PC-9 (cell line): ENCODE measurements at regions not wholly inside any gene's neighbourhood (a gene's known extent, or its start where the extent isn't known, plus 50 kb on each side); places are given as distances from the start of the nearest gene placed in this dataset.

ENCODE experiments used
- BruUV-seq: library from RNA; stranded (reverse); fragments of 400-500 nt; replicated peaks from 2 replicates; lab custom pipeline; 2021; lab: Mats Ljungman, UMichigan
- CTCF ChIA-PET: fragments of 300-600 bp; sonication (Branson Sonifier 250); formaldehyde crosslinking; loops from one replicate; lab custom pipeline; 2022; ENCODE audit warnings: antibody characterized with exemption; lab: Charles Lee
- POLR2A ChIA-PET: fragments of 300-600 bp; sonication (Branson Sonifier 250); formaldehyde crosslinking; loops from one replicate; lab custom pipeline; 2022; ENCODE audit warnings: antibody characterized with exemption; ENCODE audit not compliant: unreplicated experiment; lab: Charles Lee
- DNase-seq, 2 experiments: peaks; one replicate each; pipeline versions ENCODE4 v3.0.0 to v3.0.0-alpha.2; 2015 to 2022; ENCODE audit warnings: mixed read lengths in 1 of 2
- H2AFZ ChIP-seq: fragments of 200-600 bp; sonication (generic); 2 replicates; pipeline ENCODE4 v1.8.1; 2017; ENCODE audit warnings: antibody characterized with exemption
- H3F3A ChIP-seq: fragments of 200-600 bp; sonication (generic); 2 replicates; pipeline ENCODE4 v1.8.1; 2017; ENCODE audit warnings: antibody characterized with exemption, mild to moderate bottlenecking, low read depth; ENCODE audit not compliant: insufficient read depth
- H3K27ac ChIP-seq: fragments of 200-600 bp; sonication (generic); 2 replicates; pipeline ENCODE4 v1.6.1; 2016; ENCODE audit warnings: mixed run types
- H3K27me3 ChIP-seq: fragments of 200-600 bp; sonication (generic); 2 replicates; pipeline ENCODE4 v1.6.1; 2016; ENCODE audit warnings: low read depth, mixed run types; ENCODE audit not compliant: insufficient read depth
- H3K36me3 ChIP-seq: fragments of 200-600 bp; sonication (generic); 2 replicates; pipeline ENCODE4 v1.6.1; 2016; ENCODE audit warnings: low read depth, mixed run types
- H3K4me1 ChIP-seq: fragments of 200-600 bp; sonication (generic); replicated peaks from 2 replicates; pipeline ENCODE4 v1.6.1; 2016; ENCODE audit warnings: mixed run types; ENCODE audit not compliant: insufficient read depth
- H3K4me2 ChIP-seq: fragments of 200-600 bp; sonication (generic); 2 replicates; pipeline ENCODE4 v1.6.1; 2017; ENCODE audit warnings: mixed run types
- H3K4me3 ChIP-seq: fragments of 200-600 bp; sonication (generic); 2 replicates; pipeline ENCODE4 v1.6.1; 2016; ENCODE audit warnings: mixed run types
- H3K79me2 ChIP-seq: fragments of 200-600 bp; sonication (generic); 2 replicates; pipeline ENCODE4 v1.6.1; 2017; ENCODE audit warnings: low read depth, mixed run types
- H3K9me2 ChIP-seq: fragments of 200-600 bp; sonication (generic); 2 replicates; pipeline ENCODE4 v1.8.1; 2017; ENCODE audit warnings: mild to moderate bottlenecking; ENCODE audit not compliant: insufficient read depth
- H3K9me3 ChIP-seq: fragments of 200-600 bp; sonication (generic); 2 replicates; pipeline ENCODE4 v1.8.1; 2016; ENCODE audit warnings: low read depth; ENCODE audit not compliant: insufficient read depth
- H4K20me1 ChIP-seq: fragments of 200-600 bp; sonication (generic); 2 replicates; pipeline ENCODE4 v1.8.1; 2017; ENCODE audit not compliant: insufficient read depth
- EZH2 ChIP-seq: fragments of 200-600 bp; sonication (generic); IDR thresholded peaks from 2 replicates; pipeline ENCODE4 v1.8.0; 2017; ENCODE audit warnings: antibody characterized with exemption, low read depth
- intact Hi-C: fragments of 100-400 bp; cut with micrococcal nuclease; formaldehyde crosslinking; loops from one replicate; pipeline ENCODE4 v1.10.0; 2022; ENCODE audit not compliant: unreplicated experiment
- TF ChIP-seq, protein P1 (sequence below): fragments of 200-600 bp; sonication (generic); conservative IDR thresholded peaks from 2 replicates; pipeline ENCODE4 v1.6.1; 2017; ENCODE audit warnings: mixed run types, antibody characterized with exemption, mild to moderate bottlenecking, moderate library complexity

DNA sequence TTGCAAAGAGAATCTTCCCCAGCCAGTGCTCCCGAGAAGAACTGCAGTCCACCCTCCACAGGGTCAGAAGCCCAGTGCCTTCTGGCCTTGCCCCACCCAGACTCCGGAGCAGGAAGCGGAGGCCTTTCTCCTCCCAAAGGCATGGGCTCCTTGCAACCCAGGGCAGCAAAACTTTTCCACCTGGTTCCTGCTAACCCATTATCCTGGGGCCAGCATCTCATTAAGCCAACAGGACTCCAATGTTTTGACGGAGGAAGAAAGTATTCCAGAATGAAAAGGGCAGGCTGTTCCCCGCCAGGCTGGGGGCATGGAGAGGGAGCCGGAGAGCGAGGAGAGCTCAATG is 88.1 kb downstream of the RTL6 start:
- Histone ChIP-seq H3K27me3 (peaks cover 4% of the 10 kb centered on the region; the same call in 1 of the 2 replicates), H3K36me3 (no peaks in the 10 kb centered on the region), H3K4me3 (no peak overlapping the region), H3K27ac (no peak overlapping the region), H3F3A (no peaks in the 10 kb centered on the region), H3K4me2 (no peak overlapping the region), H3K79me2 (no peaks in the 10 kb centered on the region), H2AFZ (no peak overlapping the region), H3K9me2 (no peaks in the 10 kb centered on the region), H3K9me3 (no peaks in the 10 kb centered on the region), H4K20me1 (no peaks in the 10 kb centered on the region), H3K4me1 (no peaks in the 10 kb centered on the region)
- no TSS peak for BruUV-seq
- intact Hi-C loops, result no loop called here
- DNase-seq, result no peak
- no peak for TF ChIP-seq EZH2
- TF ChIP-seq, protein P1, sequence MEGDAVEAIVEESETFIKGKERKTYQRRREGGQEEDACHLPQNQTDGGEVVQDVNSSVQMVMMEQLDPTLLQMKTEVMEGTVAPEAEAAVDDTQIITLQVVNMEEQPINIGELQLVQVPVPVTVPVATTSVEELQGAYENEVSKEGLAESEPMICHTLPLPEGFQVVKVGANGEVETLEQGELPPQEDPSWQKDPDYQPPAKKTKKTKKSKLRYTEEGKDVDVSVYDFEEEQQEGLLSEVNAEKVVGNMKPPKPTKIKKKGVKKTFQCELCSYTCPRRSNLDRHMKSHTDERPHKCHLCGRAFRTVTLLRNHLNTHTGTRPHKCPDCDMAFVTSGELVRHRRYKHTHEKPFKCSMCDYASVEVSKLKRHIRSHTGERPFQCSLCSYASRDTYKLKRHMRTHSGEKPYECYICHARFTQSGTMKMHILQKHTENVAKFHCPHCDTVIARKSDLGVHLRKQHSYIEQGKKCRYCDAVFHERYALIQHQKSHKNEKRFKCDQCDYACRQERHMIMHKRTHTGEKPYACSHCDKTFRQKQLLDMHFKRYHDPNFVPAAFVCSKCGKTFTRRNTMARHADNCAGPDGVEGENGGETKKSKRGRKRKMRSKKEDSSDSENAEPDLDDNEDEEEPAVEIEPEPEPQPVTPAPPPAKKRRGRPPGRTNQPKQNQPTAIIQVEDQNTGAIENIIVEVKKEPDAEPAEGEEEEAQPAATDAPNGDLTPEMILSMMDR, result no peak
- POLR2A ChIA-PET, result no interaction called here
- CTCF ChIA-PET, result no interaction called here

DNA sequence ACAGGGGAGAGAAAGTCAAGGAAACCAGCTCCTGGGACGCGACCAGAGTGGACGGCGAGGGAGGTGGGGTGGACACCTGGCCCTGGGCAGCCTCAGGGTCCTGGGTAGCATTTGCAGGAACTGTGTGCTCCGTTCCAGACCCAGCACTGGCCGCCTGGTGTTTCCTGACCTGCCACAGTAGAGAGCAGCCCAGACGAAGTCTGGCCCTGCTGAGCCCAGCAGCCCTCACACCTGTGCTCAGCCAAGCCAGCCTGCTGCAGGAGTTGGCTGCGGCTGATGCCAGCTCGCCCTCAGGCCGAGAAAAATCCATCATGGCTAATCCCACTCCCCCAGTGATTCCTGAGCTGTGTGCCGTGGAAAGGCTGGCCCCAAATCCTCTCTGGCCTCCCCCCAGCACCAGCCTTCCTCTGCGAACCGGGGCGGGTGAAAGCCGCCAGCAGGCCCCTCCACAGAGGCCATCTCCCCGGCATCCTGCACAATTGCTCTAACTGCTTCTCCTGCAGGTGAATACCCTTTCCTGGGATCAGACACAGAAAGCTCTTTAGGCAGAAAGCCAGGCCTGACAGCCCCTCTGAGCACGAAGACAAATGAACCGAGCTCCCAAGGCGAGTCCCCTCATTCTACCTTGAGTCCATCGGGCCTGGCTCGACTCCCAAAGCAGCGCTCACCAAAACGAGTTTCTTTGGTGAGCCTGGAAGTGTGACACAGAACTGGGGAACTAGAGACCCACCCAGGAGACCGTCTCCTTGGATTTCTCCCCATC is 88.6 kb downstream of the RTL6 start:
- Histone ChIP-seq H3K4me3 (no peak overlapping the region), H3K9me2 (no peaks in the 10 kb centered on the region), H2AFZ (no peak overlapping the region), H3F3A (no peaks in the 10 kb centered on the region), H3K79me2 (no peaks in the 10 kb centered on the region), H3K27me3 (peaks cover 4% of the 10 kb centered on the region; the same call in 1 of the 2 replicates), H3K4me1 (no peaks in the 10 kb centered on the region), H3K4me2 (no peak overlapping the region), H3K27ac (no peak overlapping the region), H3K9me3 (no peaks in the 10 kb centered on the region), H4K20me1 (no peaks in the 10 kb centered on the region), H3K36me3 (no peaks in the 10 kb centered on the region)
- ChIA-PET CTCF (no interaction called here), POLR2A (interaction anchor here (0.6 kb wide), 1 partner anchor 103 kb away, joined by 3 read pairs; no protein-coding TSS in a partner anchor)
- no peak for TF ChIP-seq EZH2
- TF ChIP-seq, protein P1, result no peak
- BruUV-seq, result no TSS peak
- DNase-seq, result no peak
- intact Hi-C loops, result no loop called here

DNA sequence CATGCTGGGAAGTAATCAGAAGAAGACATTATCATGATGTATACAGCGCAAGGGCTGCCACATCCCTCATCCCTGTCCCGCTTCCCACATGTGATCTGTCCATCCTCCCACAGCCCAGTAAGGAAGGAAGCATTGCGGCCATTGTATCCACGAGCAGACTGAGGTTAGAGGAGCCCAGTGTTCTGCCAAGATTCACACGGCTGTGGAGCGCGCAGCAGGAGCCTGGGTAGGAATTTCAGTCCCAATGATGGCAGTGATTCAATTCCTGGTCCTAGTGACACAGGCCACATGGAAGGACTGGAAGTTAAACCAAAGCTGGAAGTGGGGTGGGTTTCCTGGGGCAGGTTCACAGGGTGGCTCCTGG is 89.2 kb downstream of the RTL6 start:
- intact Hi-C loops, result no loop called here
- Histone ChIP-seq H4K20me1 (no peaks in the 10 kb centered on the region), H3K27ac (no peak overlapping the region), H3K4me1 (no peaks in the 10 kb centered on the region), H2AFZ (no peak overlapping the region), H3K4me2 (no peak overlapping the region), H3K36me3 (no peaks in the 10 kb centered on the region), H3F3A (no peaks in the 10 kb centered on the region), H3K27me3 (peaks cover 4% of the 10 kb centered on the region; the same call in 1 of the 2 replicates), H3K79me2 (no peaks in the 10 kb centered on the region), H3K4me3 (no peak overlapping the region), H3K9me2 (no peaks in the 10 kb centered on the region), H3K9me3 (no peaks in the 10 kb centered on the region)
- TF ChIP-seq, protein P1, result no peak
- TF ChIP-seq EZH2, result no peak
- DNase-seq, result no peak
- BruUV-seq, result no TSS peak
- POLR2A ChIA-PET, result interaction anchor here (0.6 kb wide), 1 partner anchor 103 kb away, joined by 3 read pairs; no protein-coding TSS in a partner anchor
- CTCF ChIA-PET, result no interaction called here
